ENCODE measurements at regions not wholly inside any gene's neighbourhood (a gene's known extent, or its start where the extent isn't known, plus 50 kb on each side); places are given as distances from the start of the nearest gene placed in this dataset.

DNA sequence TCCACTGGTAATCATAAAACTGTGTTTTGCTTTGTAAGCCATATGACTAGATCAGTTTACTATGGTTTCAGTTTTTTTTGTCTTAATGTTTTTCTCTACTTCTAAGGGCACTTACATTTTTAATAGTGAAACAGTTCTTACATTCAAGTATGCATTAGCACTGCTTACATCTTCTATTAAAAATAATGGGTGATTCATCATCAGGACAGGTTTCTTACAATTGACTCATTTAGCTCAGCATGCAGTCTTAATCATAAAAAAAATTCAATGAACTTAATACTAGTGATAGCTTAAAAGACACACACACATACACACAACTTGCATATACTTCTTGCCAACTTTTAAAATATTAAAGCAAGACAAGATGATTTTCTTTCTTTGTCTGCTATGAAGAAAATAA is 845.7 kb upstream of the USP15 start:
- H3K9me3 Mint-ChIP-seq = 0 out of 2 replicates have a peak, but pooled peaks cover 4% of the 10 kb centered on the region
- no peaks in the 10 kb centered on the region; the same call in 1 of the 2 replicates for H3K27me3 Mint-ChIP-seq (ENCODE audit: low read depth)
- ATAC-seq = no peak
- H3K4me3 Mint-ChIP-seq = no peak overlapping the region
- H3K36me3 Mint-ChIP-seq = no peaks in the 10 kb centered on the region
- TF ChIP-seq, protein P1, sequence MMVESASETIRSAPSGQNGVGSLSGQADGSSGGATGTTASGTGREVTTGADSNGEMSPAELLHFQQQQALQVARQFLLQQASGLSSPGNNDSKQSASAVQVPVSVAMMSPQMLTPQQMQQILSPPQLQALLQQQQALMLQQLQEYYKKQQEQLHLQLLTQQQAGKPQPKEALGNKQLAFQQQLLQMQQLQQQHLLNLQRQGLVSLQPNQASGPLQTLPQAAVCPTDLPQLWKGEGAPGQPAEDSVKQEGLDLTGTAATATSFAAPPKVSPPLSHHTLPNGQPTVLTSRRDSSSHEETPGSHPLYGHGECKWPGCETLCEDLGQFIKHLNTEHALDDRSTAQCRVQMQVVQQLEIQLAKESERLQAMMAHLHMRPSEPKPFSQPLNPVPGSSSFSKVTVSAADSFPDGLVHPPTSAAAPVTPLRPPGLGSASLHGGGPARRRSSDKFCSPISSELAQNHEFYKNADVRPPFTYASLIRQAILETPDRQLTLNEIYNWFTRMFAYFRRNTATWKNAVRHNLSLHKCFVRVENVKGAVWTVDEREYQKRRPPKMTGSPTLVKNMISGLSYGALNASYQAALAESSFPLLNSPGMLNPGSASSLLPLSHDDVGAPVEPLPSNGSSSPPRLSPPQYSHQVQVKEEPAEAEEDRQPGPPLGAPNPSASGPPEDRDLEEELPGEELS (CRISPR knock-in tag; IDR thresholded peaks at IDR 0.05) = no peak
- TF ChIP-seq ZNF121 (CRISPR knock-in tag; IDR thresholded peaks at IDR 0.05) = no peak
- TF ChIP-seq ELF4 (CRISPR knock-in tag; IDR thresholded peaks at IDR 0.05; ENCODE audit: low read depth) = no peak
- no peak for TF ChIP-seq NR1H2 (CRISPR knock-in tag; IDR thresholded peaks at IDR 0.05)
- no peak for TF ChIP-seq IRF2 (CRISPR knock-in tag; IDR thresholded peaks at IDR 0.05; ENCODE audit: borderline replicate concordance, low read depth)
- TF ChIP-seq, protein P2, sequence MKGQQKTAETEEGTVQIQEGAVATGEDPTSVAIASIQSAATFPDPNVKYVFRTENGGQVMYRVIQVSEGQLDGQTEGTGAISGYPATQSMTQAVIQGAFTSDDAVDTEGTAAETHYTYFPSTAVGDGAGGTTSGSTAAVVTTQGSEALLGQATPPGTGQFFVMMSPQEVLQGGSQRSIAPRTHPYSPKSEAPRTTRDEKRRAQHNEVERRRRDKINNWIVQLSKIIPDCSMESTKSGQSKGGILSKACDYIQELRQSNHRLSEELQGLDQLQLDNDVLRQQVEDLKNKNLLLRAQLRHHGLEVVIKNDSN (CRISPR knock-in tag; IDR thresholded peaks at IDR 0.05) = no peak
- TF ChIP-seq, protein P3, sequence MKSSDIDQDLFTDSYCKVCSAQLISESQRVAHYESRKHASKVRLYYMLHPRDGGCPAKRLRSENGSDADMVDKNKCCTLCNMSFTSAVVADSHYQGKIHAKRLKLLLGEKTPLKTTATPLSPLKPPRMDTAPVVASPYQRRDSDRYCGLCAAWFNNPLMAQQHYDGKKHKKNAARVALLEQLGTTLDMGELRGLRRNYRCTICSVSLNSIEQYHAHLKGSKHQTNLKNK (CRISPR knock-in tag; IDR thresholded peaks at IDR 0.05) = no peak
- TF ChIP-seq, protein P4, sequence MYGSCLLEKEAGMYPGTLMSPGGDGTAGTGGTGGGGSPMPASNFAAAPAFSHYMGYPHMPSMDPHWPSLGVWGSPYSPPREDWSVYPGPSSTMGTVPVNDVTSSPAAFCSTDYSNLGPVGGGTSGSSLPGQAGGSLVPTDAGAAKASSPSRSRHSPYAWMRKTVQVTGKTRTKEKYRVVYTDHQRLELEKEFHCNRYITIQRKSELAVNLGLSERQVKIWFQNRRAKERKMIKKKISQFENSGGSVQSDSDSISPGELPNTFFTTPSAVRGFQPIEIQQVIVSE (CRISPR knock-in tag; IDR thresholded peaks at IDR 0.05; ENCODE audit: borderline replicate concordance) = no peak
- no peak for TF ChIP-seq SOX15 (CRISPR knock-in tag; IDR thresholded peaks at IDR 0.05)
- TF ChIP-seq, protein P5, sequence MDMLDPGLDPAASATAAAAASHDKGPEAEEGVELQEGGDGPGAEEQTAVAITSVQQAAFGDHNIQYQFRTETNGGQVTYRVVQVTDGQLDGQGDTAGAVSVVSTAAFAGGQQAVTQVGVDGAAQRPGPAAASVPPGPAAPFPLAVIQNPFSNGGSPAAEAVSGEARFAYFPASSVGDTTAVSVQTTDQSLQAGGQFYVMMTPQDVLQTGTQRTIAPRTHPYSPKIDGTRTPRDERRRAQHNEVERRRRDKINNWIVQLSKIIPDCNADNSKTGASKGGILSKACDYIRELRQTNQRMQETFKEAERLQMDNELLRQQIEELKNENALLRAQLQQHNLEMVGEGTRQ (CRISPR knock-in tag; IDR thresholded peaks at IDR 0.05) = no peak
- TF ChIP-seq ETV6 (CRISPR knock-in tag; IDR thresholded peaks at IDR 0.05) = no peak
- TF ChIP-seq FOXK1 (CRISPR knock-in tag; IDR thresholded peaks at IDR 0.05) = no peak
- CTCF ChIA-PET = no interaction called here
- H3K4me1 Mint-ChIP-seq = peaks cover 18% of the 10 kb centered on the region
- no peak overlapping the region for H3K27ac Mint-ChIP-seq
- POLR2A ChIA-PET = no interaction called here
- no peak for DNase-seq (ENCODE audit: low spot score)

DNA sequence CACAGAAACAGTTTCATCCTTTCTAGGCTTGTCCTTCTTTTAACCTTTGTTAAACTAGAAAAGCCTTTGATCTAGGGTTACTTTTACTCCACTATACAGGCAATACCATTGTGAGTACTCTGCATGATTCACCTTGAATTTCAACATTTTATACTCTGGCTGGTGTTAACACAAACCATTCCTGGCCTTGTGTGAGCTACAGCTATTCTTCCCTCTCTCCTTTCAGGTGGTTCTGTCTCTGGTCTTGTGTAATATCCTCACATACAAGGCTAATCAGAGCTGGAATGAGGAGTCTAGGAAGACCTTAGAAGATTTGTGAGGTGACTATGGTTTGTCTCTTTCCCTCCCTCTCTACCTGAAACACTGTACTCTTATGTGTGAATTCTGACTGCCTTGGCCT is 837.4 kb upstream of the USP15 start:
- H3K9me3 Mint-ChIP-seq = peaks cover 25% of the 10 kb centered on the region
- no peak for ATAC-seq
- TF ChIP-seq ZNF232 (CRISPR knock-in tag; IDR thresholded peaks at IDR 0.05) (no peak), FOXJ3 (CRISPR knock-in tag; IDR thresholded peaks at IDR 0.05; ENCODE audit: borderline replicate concordance) (no peak), ZNF317 (CRISPR knock-in tag; IDR thresholded peaks at IDR 0.05; ENCODE audit: borderline replicate concordance, low read depth) (no peak), GRHL2 (CRISPR knock-in tag; IDR thresholded peaks at IDR 0.05; ENCODE audit: insufficient replicate concordance, severe bottlenecking) (no peak), ZNF396 (CRISPR knock-in tag; IDR thresholded peaks at IDR 0.05; ENCODE audit: borderline replicate concordance) (no peak), ESRRA (CRISPR knock-in tag; IDR thresholded peaks at IDR 0.05; ENCODE audit: borderline replicate concordance) (no peak)
- TF ChIP-seq, protein P6, sequence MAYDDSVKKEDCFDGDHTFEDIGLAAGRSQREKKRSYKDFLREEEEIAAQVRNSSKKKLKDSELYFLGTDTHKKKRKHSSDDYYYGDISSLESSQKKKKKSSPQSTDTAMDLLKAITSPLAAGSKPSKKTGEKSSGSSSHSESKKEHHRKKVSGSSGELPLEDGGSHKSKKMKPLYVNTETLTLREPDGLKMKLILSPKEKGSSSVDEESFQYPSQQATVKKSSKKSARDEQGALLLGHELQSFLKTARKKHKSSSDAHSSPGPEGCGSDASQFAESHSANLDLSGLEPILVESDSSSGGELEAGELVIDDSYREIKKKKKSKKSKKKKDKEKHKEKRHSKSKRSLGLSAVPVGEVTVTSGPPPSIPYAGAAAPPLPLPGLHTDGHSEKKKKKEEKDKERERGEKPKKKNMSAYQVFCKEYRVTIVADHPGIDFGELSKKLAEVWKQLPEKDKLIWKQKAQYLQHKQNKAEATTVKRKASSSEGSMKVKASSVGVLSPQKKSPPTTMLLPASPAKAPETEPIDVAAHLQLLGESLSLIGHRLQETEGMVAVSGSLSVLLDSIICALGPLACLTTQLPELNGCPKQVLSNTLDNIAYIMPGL (CRISPR knock-in tag; IDR thresholded peaks at IDR 0.05) = no peak
- TF ChIP-seq, protein P7, sequence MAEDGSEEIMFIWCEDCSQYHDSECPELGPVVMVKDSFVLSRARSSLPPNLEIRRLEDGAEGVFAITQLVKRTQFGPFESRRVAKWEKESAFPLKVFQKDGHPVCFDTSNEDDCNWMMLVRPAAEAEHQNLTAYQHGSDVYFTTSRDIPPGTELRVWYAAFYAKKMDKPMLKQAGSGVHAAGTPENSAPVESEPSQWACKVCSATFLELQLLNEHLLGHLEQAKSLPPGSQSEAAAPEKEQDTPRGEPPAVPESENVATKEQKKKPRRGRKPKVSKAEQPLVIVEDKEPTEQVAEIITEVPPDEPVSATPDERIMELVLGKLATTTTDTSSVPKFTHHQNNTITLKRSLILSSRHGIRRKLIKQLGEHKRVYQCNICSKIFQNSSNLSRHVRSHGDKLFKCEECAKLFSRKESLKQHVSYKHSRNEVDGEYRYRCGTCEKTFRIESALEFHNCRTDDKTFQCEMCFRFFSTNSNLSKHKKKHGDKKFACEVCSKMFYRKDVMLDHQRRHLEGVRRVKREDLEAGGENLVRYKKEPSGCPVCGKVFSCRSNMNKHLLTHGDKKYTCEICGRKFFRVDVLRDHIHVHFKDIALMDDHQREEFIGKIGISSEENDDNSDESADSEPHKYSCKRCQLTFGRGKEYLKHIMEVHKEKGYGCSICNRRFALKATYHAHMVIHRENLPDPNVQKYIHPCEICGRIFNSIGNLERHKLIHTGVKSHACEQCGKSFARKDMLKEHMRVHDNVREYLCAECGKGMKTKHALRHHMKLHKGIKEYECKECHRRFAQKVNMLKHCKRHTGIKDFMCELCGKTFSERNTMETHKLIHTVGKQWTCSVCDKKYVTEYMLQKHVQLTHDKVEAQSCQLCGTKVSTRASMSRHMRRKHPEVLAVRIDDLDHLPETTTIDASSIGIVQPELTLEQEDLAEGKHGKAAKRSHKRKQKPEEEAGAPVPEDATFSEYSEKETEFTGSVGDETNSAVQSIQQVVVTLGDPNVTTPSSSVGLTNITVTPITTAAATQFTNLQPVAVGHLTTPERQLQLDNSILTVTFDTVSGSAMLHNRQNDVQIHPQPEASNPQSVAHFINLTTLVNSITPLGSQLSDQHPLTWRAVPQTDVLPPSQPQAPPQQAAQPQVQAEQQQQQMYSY (CRISPR knock-in tag; IDR thresholded peaks at IDR 0.05) = no peak
- TF ChIP-seq, protein P8, sequence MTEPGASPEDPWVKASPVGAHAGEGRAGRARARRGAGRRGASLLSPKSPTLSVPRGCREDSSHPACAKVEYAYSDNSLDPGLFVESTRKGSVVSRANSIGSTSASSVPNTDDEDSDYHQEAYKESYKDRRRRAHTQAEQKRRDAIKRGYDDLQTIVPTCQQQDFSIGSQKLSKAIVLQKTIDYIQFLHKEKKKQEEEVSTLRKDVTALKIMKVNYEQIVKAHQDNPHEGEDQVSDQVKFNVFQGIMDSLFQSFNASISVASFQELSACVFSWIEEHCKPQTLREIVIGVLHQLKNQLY (CRISPR knock-in tag; IDR thresholded peaks at IDR 0.05) = no peak
- TF ChIP-seq, protein P9, sequence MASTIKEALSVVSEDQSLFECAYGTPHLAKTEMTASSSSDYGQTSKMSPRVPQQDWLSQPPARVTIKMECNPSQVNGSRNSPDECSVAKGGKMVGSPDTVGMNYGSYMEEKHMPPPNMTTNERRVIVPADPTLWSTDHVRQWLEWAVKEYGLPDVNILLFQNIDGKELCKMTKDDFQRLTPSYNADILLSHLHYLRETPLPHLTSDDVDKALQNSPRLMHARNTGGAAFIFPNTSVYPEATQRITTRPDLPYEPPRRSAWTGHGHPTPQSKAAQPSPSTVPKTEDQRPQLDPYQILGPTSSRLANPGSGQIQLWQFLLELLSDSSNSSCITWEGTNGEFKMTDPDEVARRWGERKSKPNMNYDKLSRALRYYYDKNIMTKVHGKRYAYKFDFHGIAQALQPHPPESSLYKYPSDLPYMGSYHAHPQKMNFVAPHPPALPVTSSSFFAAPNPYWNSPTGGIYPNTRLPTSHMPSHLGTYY (CRISPR knock-in tag; IDR thresholded peaks at IDR 0.05) = no peak

More for the DNA sequence above, 837.4 kb upstream of the USP15 start:
- Mint-ChIP-seq H3K4me3 (no peak overlapping the region), H3K27ac (no peak overlapping the region), H3K4me1 (no peaks in the 10 kb centered on the region), H3K27me3 (ENCODE audit: low read depth) (no peaks in the 10 kb centered on the region; the same call in 1 of the 2 replicates), H3K36me3 (peaks cover 8% of the 10 kb centered on the region)
- CTCF ChIA-PET = no interaction called here
- no peak for DNase-seq (ENCODE audit: low spot score)
- POLR2A ChIA-PET = no interaction called here
